ENCODE measurements at regions not wholly inside any gene's neighbourhood (a gene's known extent, or its start where the extent isn't known, plus 50 kb on each side); places are given as distances from the start of the nearest gene placed in this dataset.

- Mint-ChIP-seq H3K4me3 (no peak overlapping the region), H3K27ac (no peak overlapping the region), H3K27me3 (peaks cover 4% of the 10 kb centered on the region), H3K4me1 (no peaks in the 10 kb centered on the region), H3K9me3 (ENCODE audit: low read depth) (no peaks in the 10 kb centered on the region), H3K36me3 (ENCODE audit: low read depth) (no peaks in the 10 kb centered on the region)
- intact Hi-C loops (cut with DNase I, micrococcal nuclease), result no loop called here
- ATAC-seq (no peak), DNase-seq (no peak)
- ChIA-PET POLR2A (no interaction called here), CTCF (no interaction called here)
Measured at GRCh38 chr17:13741744-13742143, 140.0 kb upstream of the HS3ST3A1 start.

- intact Hi-C loops (cut with DNase I, micrococcal nuclease), result no loop called here
- Mint-ChIP-seq H3K27me3 (peaks cover 4% of the 10 kb centered on the region), H3K27ac (no peak overlapping the region), H3K9me3 (ENCODE audit: low read depth) (no peaks in the 10 kb centered on the region), H3K4me1 (no peaks in the 10 kb centered on the region), H3K36me3 (ENCODE audit: low read depth) (no peaks in the 10 kb centered on the region), H3K4me3 (no peak overlapping the region)
- ATAC-seq, result no peak
- ChIA-PET CTCF (interaction anchor here (1.4 kb wide), 1 partner anchor 13 kb away, joined by 6 read pairs; no protein-coding TSS in a partner anchor), POLR2A (no interaction called here)
- no peak for DNase-seq
Measured at GRCh38 chr17:13743906-13744305, 142.2 kb upstream of the HS3ST3A1 start.

- POLR2A ChIA-PET, result no interaction called here
Measured at GRCh38 chr17:13746404-13746803, 144.7 kb upstream of the HS3ST3A1 start.

GRCh38 chr17:13749166-13749890 is 147.6 kb upstream of the HS3ST3A1 start:
- ChIA-PET POLR2A (no interaction called here), CTCF (interaction anchor here (0.5 kb wide), 1 partner anchor 38 kb away, joined by 4 read pairs; no protein-coding TSS in a partner anchor)
- Mint-ChIP-seq H3K27me3 (peaks cover 4% of the 10 kb centered on the region), H3K27ac (no peak overlapping the region), H3K4me3 (no peak overlapping the region), H3K9me3 (ENCODE audit: low read depth) (no peaks in the 10 kb centered on the region), H3K4me1 (no peaks in the 10 kb centered on the region), H3K36me3 (ENCODE audit: low read depth) (no peaks in the 10 kb centered on the region)
- intact Hi-C loops (cut with DNase I, micrococcal nuclease), result no loop called here
- DNase-seq (no peak), ATAC-seq (no peak)

More at GRCh38 chr17:13746404-13746803, 144.7 kb upstream of the HS3ST3A1 start:
- no peak overlapping the region for H3K4me3 Mint-ChIP-seq
- no peak overlapping the region for H3K27ac Mint-ChIP-seq
- peaks cover 7% of the 10 kb centered on the region for H3K27me3 Mint-ChIP-seq
- H3K36me3 Mint-ChIP-seq (ENCODE audit: low read depth), result no peaks in the 10 kb centered on the region
- DNase-seq (no peak), ATAC-seq (no peak)
- intact Hi-C loops (cut with DNase I, micrococcal nuclease), result no loop called here
- no peaks in the 10 kb centered on the region for H3K9me3 Mint-ChIP-seq (ENCODE audit: low read depth)
- no peaks in the 10 kb centered on the region for H3K4me1 Mint-ChIP-seq
- CTCF ChIA-PET, result interaction anchor here (0.6 to 0.8 kb wide), 2 partner anchors 84 to 1180 kb away, joined by 3 read pairs; no protein-coding TSS in a partner anchor

- no peak for ATAC-seq
- ChIA-PET POLR2A (no interaction called here), CTCF (interaction anchor here (0.6 kb wide), 1 partner anchor 547 kb away, joined by 3 read pairs; no protein-coding TSS in a partner anchor)
Measured at GRCh38 chr17:13749891-13750235, 148.1 kb upstream of the HS3ST3A1 start.

GRCh38 chr17:13750816-13751793 is 149.4 kb upstream of the HS3ST3A1 start:
- no peak for DNase-seq
- H3K4me1 Mint-ChIP-seq, result no peaks in the 10 kb centered on the region
- ChIA-PET CTCF (no interaction called here), POLR2A (no interaction called here)
- H3K9me3 Mint-ChIP-seq (ENCODE audit: low read depth), result no peaks in the 10 kb centered on the region
- ATAC-seq, result no peak
- no peaks in the 10 kb centered on the region for H3K36me3 Mint-ChIP-seq (ENCODE audit: low read depth)
- intact Hi-C loops (cut with DNase I, micrococcal nuclease), result no loop called here
- no peak overlapping the region for H3K4me3 Mint-ChIP-seq
- H3K27ac Mint-ChIP-seq, result no peak overlapping the region
- peaks cover 4% of the 10 kb centered on the region for H3K27me3 Mint-ChIP-seq

More at GRCh38 chr17:13749891-13750235, 148.1 kb upstream of the HS3ST3A1 start:
- Mint-ChIP-seq H3K36me3 (ENCODE audit: low read depth) (no peaks in the 10 kb centered on the region), H3K4me3 (no peak overlapping the region), H3K9me3 (ENCODE audit: low read depth) (no peaks in the 10 kb centered on the region), H3K27ac (no peak overlapping the region), H3K4me1 (no peaks in the 10 kb centered on the region), H3K27me3 (peaks cover 4% of the 10 kb centered on the region)
- intact Hi-C loops (cut with DNase I, micrococcal nuclease), result no loop called here
- no peak for DNase-seq

- no peak for ATAC-seq
- intact Hi-C loops (cut with DNase I, micrococcal nuclease), result no loop called here
- Mint-ChIP-seq H3K9me3 (ENCODE audit: low read depth) (no peaks in the 10 kb centered on the region), H3K4me3 (no peak overlapping the region), H3K27me3 (peaks cover 4% of the 10 kb centered on the region), H3K27ac (no peak overlapping the region), H3K4me1 (no peaks in the 10 kb centered on the region), H3K36me3 (ENCODE audit: low read depth) (no peaks in the 10 kb centered on the region)
- POLR2A ChIA-PET, result no interaction called here
- DNase-seq, result no peak
- CTCF ChIA-PET, result interaction anchor here (0.6 kb wide), 2 partner anchors 17 to 178 kb away, joined by 3 to 4 read pairs; no protein-coding TSS in a partner anchor
Measured at GRCh38 chr17:13753154-13753553, 151.4 kb upstream of the HS3ST3A1 start.

- H3K4me1 Mint-ChIP-seq, result no peaks in the 10 kb centered on the region
- ChIA-PET POLR2A (no interaction called here), CTCF (no interaction called here)
- no peak for ATAC-seq
- no peak overlapping the region for H3K4me3 Mint-ChIP-seq
- no peak for DNase-seq
- intact Hi-C loops (cut with DNase I, micrococcal nuclease), result no loop called here
- no peak overlapping the region for H3K27ac Mint-ChIP-seq
- no peaks in the 10 kb centered on the region for H3K36me3 Mint-ChIP-seq (ENCODE audit: low read depth)
- H3K9me3 Mint-ChIP-seq (ENCODE audit: low read depth), result no peaks in the 10 kb centered on the region
- peaks cover 4% of the 10 kb centered on the region for H3K27me3 Mint-ChIP-seq
Measured at GRCh38 chr17:13753771-13754170, 152.0 kb upstream of the HS3ST3A1 start.

GRCh38 chr17:13755851-13756250 is 154.1 kb upstream of the HS3ST3A1 start:
- Mint-ChIP-seq H3K27ac (no peak overlapping the region), H3K36me3 (ENCODE audit: low read depth) (no peaks in the 10 kb centered on the region), H3K4me3 (no peak overlapping the region), H3K4me1 (no peaks in the 10 kb centered on the region), H3K9me3 (ENCODE audit: low read depth) (no peaks in the 10 kb centered on the region), H3K27me3 (peaks cover 4% of the 10 kb centered on the region)
- DNase-seq (no peak), ATAC-seq (no peak)
- POLR2A ChIA-PET, result no interaction called here
- intact Hi-C loops (cut with DNase I, micrococcal nuclease), result no loop called here
- CTCF ChIA-PET, result interaction anchor here (0.6 kb wide), 1 partner anchor 1272 kb away, joined by 3 read pairs; no protein-coding TSS in a partner anchor

- intact Hi-C loops (cut with DNase I, micrococcal nuclease), result no loop called here
- peaks cover 2% of the 10 kb centered on the region for H3K27me3 Mint-ChIP-seq
- no peaks in the 10 kb centered on the region for H3K9me3 Mint-ChIP-seq (ENCODE audit: low read depth)
- H3K36me3 Mint-ChIP-seq (ENCODE audit: low read depth), result no peaks in the 10 kb centered on the region
- POLR2A ChIA-PET, result no interaction called here
- no peak for ATAC-seq
- CTCF ChIA-PET, result interaction anchor here (0.9 kb wide), 1 partner anchor 8 kb away, joined by 4 read pairs; no protein-coding TSS in a partner anchor
- no peak for DNase-seq
- no peak overlapping the region for H3K27ac Mint-ChIP-seq
- no peaks in the 10 kb centered on the region for H3K4me1 Mint-ChIP-seq
- H3K4me3 Mint-ChIP-seq, result no peak overlapping the region
Measured at GRCh38 chr17:13756763-13757162, 155.0 kb upstream of the HS3ST3A1 start.

GRCh38 chr17:13757871-13758270 is 156.1 kb upstream of the HS3ST3A1 start:
- H3K9me3 Mint-ChIP-seq (ENCODE audit: low read depth), result no peaks in the 10 kb centered on the region
- H3K27me3 Mint-ChIP-seq, result no peaks in the 10 kb centered on the region
- CTCF ChIA-PET, result interaction anchor here (0.9 kb wide), 1 partner anchor 9 kb away, joined by 4 read pairs; no protein-coding TSS in a partner anchor
- H3K4me1 Mint-ChIP-seq, result no peaks in the 10 kb centered on the region
- ATAC-seq, result no peak
- no peak for DNase-seq
- no peak overlapping the region for H3K27ac Mint-ChIP-seq
- H3K36me3 Mint-ChIP-seq (ENCODE audit: low read depth), result no peaks in the 10 kb centered on the region
- POLR2A ChIA-PET, result no interaction called here
- intact Hi-C loops (cut with DNase I, micrococcal nuclease), result no loop called here
- no peak overlapping the region for H3K4me3 Mint-ChIP-seq

Data from activated CD4-positive, alpha-beta T cell treated with anti-CD3 and anti-CD28 coated beads for 36 hours (primary cell).